ENCODE measurements at regions not wholly inside any gene's neighbourhood (a gene's known extent, or its start where the extent isn't known, plus 50 kb on each side); places are given as distances from the start of the nearest gene placed in this dataset.

DNA sequence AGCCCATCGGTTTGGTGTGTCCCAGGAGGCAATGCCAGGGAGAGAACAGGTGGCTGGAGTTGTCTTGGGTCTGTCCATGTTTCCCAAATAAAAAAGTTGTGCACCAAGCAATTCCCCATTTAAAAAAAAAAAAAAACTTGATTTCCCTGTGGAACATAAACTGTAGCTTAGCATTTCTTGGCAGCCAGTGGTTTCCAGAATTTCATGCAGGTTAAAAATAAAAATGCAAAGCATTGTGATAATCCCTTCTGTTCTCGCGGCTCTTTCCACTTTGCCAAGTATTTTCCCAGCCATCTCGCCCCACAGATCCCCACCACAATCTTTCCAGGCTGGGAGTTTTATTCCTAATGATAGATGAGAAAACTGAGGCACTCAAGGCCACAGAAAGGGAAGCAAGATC lies 51.4 kb upstream of the MSX1 start:
- DNase-seq (ENCODE audit: low read depth), result no peak

DNA sequence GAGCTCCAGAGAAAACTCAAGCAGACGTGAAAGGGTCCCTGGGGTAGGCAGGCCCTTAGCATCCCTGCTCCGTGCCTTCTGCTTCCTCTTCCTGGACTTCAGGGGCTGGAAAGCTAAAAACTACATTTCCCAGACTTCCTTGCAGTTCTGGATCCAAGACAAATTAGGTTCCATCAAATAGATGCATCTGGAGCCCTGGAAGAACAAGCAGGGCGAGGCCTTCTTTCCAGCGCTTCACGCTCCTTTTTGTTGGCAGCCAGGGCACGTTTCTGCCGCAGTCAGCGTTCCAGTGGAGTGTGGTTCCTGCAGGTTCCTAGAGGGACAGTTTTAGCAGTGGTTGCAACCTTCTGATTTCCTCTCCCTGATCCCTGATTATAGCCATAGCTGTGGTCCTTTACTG lies 53.6 kb upstream of the MSX1 start:
- no peak for DNase-seq (ENCODE audit: low read depth)

DNA sequence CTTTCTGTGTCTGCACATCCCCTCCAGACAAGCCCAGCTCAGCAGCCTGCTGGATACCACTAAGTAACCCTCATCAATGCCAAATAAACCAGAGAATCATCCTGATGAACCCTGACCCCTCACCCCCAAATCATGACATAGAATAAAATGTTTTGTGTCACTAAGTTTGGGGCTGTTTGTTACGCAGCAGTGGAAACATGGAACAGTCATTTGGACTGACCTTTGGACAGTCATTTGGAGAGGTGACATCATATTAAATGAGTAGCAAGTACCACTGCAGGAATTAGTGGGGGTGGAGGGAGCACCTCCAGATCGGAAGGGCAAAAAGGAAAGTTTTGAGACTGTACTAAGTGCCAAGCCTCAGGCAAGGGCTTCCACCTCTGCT lies 55.6 kb upstream of the MSX1 start:
- no peak for DNase-seq (ENCODE audit: low read depth)

DNA sequence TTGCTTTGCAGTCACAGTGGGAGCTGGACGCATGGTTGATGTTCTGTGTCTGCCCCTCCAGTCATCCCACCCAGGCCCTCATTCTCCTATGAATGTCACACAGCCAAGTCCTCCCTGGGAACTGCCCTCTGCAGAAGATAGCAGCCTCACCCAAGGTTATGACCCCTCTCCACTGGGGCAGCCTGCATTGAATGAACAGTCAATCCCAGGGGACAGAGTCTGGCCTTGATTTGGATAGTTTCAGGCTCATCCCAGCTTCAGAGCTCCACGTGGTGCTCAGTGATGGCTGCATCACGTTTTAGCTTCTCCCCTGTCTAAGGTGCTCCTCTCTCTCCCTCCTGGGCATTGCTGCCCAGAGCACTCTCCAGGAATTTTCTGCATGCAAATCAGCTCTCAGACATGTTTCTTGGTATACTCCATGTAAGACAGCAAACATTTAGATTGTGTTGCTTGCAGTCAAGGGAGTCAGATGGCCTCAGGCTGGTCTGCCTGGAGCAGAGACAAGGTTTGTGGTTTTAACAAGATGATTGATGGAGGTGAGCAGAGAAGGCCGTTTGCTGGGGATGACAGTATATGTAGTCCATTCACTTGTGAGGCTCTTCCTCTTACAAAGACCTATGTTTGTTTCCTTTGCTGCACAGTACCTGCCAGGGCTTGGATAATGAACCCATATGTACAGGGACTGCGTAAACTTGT lies 56.1 kb upstream of the MSX1 start:
- DNase-seq (ENCODE audit: low read depth), result peak; percentile 60

DNA sequence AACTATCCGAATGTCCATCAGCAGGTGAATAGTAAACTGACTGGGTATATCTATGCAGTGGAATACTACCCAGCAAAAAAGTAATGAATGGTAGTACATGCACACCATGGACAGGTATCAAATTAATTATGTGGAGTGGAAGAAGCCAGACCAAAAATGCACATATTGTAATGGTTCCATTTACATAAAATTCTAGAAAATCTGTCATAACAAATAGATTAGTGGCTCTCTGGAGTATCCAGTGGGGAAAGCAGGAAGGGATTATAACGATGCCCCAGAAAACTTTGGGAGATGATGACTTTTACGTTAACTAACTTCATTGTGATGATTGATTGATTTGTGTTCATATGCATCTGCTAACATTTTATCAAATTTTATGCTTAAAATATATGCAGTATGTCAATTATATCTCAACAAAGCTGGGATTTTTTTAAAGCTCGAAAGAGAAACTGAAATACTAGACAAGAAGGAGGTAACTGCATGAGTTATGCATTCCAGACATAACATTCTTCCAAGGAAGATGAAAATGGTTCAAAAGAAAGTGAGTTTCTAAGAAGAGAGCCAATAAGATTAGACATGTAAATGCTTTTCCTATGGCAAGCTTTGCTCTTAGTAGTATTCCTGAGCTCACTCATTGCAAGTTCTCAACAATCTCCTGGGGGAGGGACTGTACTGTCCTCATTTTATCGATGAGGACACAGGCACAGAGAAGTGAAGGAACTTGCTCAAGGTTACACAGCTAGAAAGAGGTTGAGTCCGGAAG lies 58.6 kb upstream of the MSX1 start:
- DNase-seq (ENCODE audit: low read depth), result peak; percentile 24

DNA sequence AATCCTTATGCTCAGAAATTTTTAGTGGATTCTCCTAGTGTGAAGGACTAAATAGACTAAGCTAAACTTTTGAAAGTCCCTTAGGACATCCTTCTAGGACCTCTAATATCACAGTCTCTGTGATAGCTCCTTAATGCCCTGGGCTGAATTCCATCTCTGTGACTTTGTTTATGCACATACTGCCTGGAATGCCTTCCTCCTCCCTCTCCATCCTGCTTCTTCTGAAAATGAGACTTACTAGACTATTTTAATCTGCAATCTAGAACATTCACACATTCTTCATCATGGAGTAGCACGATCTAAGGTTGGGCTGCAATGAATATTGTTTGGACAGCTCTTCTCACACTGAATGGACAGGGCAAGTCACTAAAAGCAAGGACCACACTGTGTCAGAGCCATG lies 65.0 kb upstream of the MSX1 start:
- DNase-seq (ENCODE audit: low read depth), result no peak

DNA sequence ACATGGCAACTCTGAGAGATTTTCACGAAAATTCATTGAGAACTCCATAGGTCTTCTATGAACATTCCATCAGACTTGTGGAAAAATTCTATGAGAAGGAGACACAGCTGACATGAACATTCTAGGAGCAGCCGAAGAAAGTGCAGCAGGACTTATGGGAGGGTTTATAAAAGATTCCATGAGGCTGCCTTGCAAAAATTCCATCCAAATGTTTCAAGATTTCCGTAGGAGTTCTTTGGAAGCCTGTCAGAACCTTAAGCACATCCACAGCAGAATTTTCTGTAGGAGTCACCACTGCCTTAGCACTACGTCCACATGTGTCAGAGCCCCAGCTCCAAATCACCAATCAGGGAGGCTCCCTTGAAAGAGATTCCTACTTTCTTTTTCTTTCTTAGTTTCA lies 67.0 kb upstream of the MSX1 start:
- no peak for DNase-seq (ENCODE audit: low read depth)

DNA sequence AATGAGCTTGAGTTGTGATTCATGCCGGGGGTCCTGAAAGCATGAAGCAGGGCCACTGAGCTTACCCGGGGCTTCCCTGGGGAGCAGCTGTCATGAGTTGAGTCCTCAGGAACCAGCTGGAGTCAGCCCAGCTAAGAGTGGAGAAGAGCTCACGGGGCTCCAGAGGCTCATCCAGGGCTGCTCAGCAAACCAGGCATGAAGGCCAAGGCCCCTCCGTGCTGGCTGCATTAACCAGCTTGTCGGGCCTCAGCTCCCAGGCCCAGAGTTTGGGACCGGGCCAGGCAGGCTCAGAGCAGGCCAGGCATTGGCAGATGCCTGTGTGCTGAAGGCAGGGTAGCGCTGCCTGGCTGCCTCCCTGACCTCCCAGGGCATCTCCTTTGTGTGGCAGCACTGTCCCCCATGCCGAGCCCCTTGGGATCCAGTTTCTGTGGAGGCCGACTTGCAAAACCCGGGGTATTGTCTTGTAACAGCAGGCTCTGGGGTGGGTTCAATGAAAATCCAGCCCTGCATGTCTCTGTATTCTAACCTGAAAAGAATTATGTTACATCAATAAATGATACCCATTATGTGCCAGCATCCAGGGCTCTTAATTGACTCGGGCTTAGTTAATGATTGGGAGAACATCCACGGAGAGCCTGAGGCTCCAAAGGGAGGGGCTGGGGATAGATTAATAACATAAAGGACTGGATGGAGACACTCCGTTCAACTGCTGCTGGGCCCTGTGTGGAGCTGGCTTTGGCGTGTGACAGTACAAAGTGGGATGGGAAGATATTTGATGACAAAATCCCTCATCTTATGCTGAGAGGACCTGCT lies 68.0 kb upstream of the MSX1 start:
- no peak for DNase-seq (ENCODE audit: low read depth)

DNA sequence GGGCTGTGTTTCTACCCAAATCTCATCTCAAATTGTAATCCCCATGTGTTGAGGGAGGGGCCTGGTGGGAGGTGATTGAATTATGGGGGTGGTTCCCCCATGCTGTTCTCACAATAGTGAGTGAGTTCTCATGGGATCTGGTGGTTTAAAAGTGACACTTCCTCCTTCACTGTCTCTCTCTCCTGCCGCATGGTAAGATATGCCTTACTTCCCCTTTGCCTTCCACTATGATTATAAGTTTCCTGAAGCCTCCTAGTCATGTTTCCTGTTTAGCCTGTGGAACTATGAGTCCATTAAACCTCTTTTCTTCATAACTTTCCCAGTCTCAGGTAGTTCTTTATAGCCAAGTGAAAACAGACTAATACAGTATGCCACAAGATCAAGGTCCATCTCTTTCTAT lies 70.0 kb upstream of the MSX1 start:
- no peak for DNase-seq (ENCODE audit: low read depth)

DNA sequence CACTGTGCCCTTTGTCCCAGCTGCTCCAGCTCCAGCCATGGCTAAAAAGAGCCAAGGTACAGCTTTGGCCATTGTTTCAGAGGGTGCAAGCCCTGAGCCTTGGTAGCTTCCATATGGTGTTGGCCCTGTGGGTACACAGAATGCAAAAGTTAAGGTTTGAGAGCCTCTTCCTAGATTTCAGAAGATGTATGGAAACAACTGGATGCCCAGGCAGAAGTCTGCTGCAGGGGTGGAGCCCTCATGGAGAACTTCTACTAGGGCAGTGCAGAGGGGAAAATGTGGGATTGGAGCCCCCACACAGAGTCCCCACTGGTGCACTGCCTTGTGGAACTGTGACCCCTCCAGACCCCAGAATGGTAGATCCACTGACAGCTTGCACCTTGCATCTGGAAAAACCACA lies 70.9 kb upstream of the MSX1 start:
- DNase-seq (ENCODE audit: low read depth), result no peak

DNA sequence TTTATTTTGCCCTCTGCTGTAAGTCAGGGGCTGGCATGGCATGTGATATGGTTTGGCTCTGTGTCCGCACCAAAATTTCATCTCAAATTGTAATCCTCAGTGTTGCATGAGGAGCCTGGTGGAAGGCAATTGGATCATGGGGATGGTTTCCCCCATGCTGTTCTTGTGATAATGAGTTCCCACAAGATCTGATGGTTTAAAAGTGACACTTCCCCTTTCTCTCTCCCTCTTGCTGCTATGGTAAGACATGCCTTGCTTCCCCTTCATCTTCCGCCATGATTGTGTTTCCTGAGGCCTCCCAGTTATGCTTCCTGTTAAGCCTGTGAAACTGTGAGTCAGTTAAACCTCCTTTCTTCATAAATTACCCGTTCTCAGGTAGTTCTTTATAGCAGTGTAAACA lies 72.0 kb upstream of the MSX1 start:
- no peak for DNase-seq (ENCODE audit: low read depth)

DNA sequence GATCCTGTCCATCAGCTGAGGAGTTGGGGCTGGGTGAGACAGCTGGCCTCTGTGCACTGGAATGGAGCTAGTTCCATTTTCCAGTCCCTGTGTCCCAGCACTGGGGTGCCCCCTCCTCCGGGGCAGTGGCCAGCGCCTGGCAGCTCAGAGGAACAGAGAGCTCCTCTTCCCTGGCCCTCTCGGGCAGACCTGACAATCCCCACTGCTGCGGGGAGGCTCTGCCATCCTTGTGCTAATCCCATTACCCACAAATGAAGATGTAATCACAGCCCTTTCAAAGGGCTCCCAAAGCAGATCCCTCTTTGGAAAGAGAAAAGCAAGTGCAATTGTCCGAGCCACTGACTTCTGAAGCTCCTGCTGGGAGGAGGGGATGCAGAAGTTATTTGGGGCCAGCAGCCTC lies 75.1 kb upstream of the MSX1 start:
- DNase-seq (ENCODE audit: low read depth), result no peak

DNA sequence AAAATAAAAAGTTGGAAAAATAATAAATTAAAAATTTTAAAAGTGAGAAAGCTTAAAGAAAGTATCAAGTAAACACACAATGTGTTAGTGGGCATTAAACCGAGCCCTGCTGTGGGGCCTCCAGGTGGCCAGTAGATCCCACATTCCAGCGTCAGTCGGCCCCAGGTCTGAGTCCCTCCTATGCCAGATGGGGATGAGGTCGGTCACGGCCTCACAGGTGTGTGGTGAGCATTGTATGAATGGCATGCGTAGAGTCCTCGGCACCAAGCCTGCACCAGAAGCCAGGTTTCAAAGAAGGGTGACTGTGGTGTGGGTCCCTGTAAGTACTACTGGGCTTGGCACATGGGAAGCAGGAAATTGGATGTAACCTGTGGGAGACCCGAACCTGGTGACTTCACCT lies 75.6 kb upstream of the MSX1 start:
- no peak for DNase-seq (ENCODE audit: low read depth)

DNA sequence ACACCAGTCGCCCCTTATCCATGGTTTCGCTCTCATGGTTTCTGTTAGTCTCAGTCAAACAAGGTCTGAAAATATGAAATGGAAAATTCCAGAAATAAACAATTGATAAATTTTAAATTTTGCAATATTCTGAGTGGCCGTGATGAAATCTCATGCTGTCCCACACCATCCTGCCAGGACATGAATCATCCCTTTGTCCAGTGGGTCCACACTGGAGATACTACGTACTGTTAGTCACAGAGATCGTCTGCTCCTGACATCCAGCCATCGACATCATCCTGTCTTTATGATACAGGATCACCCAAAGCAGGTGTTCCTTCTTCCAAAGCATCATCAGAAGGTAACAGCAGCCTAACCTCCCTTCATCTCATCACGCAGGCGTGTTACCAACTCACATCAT lies 76.5 kb upstream of the MSX1 start:
- no peak for DNase-seq (ENCODE audit: low read depth)

DNA sequence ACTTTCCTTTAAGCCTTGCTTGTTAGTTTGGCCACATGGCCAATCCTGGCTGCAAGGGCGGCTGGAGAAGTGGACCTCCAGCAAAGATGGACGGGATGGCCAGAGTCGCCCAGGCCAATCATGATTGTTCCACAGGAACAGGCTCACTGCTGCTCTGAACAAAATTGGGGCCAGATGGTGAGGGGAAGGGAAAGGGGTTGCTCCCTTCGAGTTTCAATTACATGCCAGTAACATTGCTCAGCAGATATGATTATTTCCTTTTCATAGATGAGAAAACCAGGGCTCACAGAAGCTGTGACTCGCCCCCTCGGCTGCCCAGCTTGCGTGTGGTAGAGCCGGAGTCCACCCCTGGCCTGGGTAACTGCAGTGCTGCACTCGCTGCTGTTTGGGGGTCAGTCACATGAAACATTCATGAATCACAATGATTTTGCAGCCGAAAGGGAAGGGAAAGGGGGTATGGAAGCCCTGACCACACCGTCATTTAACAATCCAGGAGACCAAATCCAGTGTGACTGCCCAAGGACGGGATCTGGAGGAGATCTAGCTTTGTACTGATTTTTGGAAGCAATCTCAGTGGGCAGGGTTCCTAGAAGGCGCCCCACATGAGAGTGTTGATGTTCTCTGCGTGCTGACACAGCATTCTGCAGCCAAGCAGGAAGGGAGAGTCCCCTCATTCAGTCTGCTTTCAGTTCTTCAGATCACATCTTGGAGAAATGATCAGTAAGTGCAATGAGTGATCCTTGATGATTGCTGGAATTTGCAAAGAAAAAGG lies 77.3 kb upstream of the MSX1 start:
- DNase-seq (ENCODE audit: low read depth), result no peak

DNA sequence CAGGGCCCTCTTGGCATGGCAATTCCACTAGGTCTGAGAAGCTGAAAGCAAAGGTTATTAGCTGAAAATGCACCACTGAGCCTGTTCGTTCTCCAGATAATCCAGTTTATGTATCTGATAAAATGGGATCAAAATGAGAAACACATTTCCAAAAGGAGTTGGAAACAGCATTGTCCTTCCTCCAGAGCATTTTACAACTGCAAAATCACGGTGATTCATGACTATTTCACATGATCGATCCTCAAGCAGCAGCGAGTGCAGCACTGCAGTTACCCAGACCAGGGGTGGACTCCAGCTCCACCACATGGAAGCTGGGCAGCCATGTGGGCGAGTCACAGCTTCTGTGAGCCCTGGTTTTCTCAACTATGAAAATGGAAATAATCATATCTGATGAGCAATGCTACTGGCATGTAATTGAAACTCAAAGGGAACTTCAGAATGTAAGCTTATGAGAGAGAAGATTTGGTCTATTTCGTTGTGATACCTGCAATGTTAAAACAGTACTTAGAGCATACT lies 78.7 kb upstream of the MSX1 start:
- peak; percentile 24 for DNase-seq (ENCODE audit: low read depth)

DNA sequence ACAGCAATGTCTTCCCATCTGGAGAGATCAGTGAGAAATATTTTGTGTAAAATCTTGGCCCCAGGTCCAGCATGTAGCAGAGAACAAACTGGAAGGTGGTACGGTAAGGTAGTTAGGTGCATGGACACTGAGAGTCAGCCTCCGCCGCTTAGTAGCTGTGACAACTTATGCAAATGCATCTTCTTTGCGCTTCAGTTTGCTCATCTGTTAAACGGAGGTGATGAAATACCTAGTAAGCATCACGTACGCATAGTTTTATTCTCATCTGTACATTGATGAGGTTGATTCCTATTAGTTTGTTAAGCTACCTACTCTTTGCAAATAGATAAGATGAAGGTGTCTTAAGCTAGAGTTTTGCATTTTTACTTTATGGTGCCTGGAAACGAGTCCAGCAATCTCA lies 80.0 kb upstream of the MSX1 start:
- no peak for DNase-seq (ENCODE audit: low read depth)

DNA sequence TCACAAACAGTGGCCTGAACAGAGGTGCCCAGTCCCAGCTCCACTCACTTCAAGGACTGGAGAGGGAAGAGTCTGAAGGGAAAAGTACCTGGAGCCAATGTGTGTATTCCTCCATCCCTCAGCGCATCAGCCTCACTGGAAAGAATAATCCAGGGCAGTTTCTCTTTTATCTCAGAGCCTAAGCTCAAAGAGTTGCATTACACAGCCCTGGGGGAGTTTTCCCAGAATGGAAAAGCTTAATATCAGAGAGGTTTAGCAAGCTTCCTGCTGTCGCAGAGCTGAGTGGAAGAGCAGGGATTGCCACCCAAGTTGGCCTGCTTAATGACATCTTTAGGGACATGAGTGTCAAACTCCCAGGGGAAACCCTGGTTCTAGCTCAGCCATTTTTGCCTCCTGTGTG lies 80.4 kb upstream of the MSX1 start:
- no peak for DNase-seq (ENCODE audit: low read depth)

DNA sequence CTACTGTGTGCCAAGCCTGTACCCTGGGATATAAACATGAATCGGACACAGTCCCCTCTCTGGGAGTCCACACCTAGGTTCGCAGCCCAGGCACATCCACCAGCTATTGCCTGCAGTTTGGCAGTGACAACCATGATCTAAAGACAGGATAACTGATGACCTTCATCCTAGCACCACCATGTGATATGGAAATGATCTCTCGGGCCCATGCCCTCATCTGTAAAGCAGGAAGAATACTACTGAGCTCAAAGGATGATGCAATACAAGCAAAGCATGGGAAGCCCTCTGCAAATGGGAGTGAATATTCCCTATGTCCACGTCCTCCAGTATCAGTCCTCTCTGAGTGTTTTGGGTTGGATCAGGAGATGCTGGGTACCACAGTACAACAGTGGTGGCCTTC lies 80.9 kb upstream of the MSX1 start:
- no peak for DNase-seq (ENCODE audit: low read depth)

DNA sequence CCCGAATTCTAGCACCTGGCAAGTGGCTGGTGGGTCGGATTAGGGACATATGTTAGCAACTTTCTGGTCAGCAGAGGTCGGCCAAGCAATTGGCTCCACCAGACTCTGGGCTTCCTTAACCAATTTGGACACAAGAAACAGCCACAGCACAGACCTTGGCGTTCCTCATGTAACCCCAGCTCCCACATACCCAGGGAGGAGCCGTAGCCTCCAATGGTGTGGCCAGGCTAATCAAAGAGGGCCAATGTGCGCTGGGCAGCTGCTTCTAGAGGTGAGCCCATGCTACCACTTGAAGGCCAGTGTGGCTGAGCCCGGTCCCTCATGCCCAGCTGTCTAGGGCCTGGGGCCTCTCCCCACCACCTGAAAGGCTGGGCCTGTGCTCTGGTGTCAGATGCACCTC lies 82.5 kb upstream of the MSX1 start:
- DNase-seq (ENCODE audit: low read depth), result no peak

DNA sequence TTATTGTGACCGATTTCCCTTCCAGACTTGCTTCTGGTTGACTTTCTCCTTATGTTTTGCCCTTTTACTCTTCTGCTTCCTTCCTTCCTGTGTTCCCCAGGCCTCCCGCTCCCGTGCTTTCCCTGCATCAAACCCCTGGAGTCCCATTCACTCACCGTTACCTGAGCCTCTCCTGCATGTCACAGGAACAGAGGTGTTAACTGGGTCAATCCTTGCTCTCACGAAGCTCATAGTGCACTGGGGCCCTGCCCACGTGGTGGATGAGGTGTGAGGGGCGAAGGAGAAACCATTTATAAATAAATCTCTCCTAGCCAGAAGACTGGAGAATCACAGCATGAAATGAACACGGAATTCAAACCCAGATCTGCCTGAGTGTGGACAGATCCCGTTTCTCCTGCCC lies 83.1 kb upstream of the MSX1 start:
- DNase-seq (ENCODE audit: low read depth), result no peak

DNA sequence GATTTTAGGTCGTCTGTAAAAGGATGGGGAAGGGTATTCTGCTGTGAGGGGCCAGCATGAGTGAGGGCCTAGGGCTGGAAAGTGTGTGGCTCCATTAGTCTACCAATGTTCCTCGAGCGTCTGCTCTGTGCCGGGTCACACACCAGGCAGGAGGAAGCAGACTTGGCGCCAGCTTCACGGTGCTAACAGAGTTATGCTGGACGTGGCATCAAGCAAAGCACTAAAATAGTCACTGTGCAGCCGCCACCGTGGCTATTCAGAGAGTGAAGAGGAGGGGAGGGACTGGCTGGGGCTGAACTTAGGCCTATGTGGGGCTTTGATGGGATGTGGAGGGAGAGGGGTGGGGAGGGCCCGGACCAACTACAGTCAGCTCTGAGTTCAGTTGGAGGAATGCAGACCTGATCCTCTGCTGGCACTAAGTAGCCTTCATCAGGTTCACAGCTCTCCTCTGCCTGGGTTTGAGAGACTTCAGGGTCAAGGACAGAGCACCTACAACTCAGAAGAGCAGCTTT lies 83.9 kb upstream of the MSX1 start:
- no peak for DNase-seq (ENCODE audit: low read depth)
